Skeletal muscle cell (primary cell): ENCODE measurements at regions not wholly inside any gene's neighbourhood (a gene's known extent, or its start where the extent isn't known, plus 50 kb on each side); places are given as distances from the start of the nearest gene placed in this dataset.
"Not testable (repeated sequence)": the region's sequence is repeated elsewhere in the genome, so short reads cannot be mapped to it uniquely, and the experiment has no call there.

Experiments
- DNase-seq: peaks from one replicate; pipeline ENCODE4 v3.0.0-alpha.2; 2010; ENCODE audit warnings: low read depth
- H3K4me3 ChIP-seq: 2 replicates; pipeline ENCODE4 v1.5.1; 2011; ENCODE audit warnings: low read depth, mild to moderate bottlenecking, control low read depth, low read length, moderate library complexity

DNA sequence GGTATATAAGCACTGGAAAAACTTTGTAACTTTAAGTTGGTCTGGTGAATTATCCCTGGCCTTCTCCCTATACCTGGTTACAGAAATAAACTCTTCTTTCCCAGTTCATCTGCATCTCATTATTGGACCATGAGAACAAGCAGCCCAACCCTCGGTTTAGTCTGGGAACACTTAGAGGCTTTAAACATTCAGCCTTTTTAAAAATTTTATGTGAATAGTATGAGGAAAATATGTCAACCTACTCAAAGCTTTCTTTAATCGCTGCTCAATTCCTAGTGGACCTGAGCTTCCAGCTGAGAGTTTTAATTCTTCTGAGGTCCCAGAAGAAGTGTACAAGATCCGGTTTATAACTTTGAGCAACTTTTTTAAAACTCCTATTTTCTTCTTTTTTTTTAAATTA is 358.6 kb upstream of the NOCT start:
- no peak for DNase-seq
- no peak overlapping the region for H3K4me3 ChIP-seq

DNA sequence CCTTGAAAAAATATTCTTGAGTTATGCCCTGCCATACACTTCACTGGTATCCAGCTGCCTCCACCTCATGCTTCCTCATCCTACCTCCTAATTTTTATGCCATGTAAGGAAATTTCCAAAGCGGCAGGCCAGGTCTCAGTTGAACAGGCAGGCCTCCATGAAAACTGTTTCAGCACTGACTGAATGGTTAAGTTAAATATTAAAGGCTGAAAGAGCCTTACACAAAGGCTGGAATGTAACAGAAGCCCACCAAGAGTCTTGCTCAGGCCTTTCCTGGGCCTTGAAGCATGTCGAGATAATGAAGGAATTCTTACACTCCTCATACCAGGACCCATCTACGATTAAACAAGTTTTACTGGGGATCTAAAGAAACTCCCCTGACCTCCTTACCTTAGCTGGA is 359.6 kb upstream of the NOCT start:
- no peak overlapping the region for H3K4me3 ChIP-seq
- DNase-seq = no peak

DNA sequence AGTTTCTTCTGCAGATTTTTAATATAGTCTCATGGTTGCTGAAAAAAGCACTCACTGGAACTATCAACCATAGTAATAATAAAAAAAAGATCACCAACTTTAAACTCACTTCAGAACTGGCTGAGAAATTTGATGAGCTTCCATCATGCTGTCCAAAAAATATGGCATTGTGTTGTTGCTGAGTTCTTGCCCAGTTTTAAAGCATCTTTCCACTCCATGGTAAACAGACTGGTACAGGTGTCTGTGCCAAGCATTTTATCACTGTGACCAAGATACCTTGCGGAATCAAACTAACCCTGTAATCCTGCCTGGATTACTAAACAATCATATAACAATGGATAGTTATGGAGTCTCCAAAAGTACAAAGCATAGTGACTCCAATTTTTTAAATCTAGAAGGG is 360.3 kb upstream of the NOCT start:
- no peak overlapping the region for H3K4me3 ChIP-seq
- no peak for DNase-seq

DNA sequence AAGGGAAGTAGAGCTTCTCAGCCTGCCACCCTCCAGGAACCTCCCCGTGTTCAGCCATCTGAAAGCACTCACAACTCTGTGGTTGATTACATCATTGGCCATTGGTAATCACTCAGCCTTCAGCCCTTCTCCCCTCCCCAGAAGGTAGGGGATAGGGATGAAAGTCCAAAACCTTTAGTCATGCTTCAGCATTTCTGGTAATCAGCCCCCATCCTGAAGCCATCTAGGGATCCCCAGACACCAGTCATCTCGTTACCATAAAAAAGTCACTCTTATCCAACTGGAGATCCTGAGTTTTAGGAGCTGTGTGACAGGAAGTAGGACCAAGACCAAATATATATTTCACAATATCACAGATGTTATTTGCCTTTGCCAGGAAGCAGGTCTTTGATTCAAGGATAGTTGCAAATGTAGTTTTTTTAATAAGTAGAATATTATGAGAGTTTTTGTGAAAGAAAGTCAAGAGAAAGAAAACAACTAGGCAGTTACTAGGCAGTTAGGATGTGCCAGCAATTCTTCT is 364.6 kb upstream of the NOCT start:
- peak; percentile 32 for DNase-seq
- no peak overlapping the region for H3K4me3 ChIP-seq

DNA sequence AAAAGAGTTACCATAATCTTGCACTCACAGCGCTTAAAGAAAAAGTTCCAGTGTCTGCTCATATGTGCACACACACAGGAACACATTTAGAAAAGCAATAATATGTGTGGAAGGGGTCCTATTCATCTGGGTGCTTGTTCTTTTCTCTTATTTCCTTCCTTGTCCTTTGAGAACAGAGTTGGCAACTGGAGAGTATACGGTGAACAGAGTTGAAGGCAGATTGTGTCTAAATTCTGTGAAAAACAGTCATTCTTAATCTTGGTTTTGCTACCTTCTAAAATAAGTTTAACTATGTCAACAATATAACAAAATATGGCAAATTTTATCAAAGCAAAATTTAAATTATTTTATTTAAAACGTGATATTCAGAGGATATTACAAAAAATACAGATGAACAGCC is 365.1 kb upstream of the NOCT start:
- no peak for DNase-seq
- no peak overlapping the region for H3K4me3 ChIP-seq

DNA sequence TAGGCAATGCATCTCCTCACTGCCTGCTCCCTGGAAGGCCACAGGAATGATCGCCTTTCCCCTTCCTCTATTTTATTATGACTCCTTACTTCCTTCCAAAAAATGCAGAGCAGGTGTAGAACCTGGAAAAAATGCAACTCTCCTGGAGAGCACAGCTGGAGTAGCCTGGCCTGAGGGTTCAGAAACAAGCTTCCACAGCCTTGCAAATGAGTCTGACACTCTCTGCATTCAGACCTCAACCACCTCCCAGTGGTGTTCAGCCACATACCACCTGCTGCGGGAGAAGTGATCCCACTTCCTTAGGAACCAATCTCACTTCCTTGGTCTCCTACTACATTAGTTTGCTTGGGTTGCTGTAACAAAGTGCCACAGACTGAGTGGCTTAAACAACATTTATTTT is 368.1 kb upstream of the NOCT start:
- no peak for DNase-seq

DNA sequence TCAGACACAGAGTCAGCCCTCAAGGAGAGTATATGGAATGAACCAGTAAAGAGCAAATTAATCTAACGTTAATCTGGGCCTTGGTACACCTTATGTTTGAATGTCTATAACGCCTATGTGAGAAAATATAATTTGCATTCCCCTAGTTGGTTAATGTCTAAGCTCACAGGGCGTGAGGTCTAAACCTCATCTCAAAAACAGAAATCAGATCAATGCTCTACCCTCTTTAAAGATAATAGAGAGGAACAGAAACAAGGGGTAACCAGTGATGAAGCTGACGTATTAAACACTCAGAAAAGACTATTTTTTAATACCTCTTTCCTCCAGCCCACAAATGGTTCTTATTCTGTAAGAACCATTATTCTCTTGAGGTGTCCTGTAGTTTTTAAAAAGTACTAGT is 369.2 kb upstream of the NOCT start:
- no peak overlapping the region for H3K4me3 ChIP-seq
- DNase-seq = no peak

More for the DNA sequence above, 368.1 kb upstream of the NOCT start:
- no peak overlapping the region for H3K4me3 ChIP-seq

DNA sequence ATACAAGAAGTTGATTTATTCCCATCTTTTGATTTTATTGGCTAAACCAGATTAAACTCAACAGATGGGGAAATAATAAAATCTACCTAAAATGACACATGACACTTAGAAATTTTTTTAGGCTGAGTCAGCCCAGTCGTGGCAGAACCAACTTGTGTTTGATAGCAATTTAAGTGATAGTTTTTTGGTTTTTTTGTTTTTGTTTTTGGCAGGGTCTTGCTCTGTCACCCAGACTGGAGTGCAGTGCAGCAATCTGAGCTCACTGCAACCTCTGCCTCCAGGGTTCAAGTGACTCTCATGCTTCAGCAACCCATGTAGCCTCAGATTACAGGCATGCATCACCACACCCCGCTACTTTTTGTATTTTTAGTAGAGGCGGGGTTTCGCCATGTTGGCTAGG is 370.3 kb upstream of the NOCT start:
- DNase-seq = no peak
- H3K4me3 ChIP-seq = no peak overlapping the region

DNA sequence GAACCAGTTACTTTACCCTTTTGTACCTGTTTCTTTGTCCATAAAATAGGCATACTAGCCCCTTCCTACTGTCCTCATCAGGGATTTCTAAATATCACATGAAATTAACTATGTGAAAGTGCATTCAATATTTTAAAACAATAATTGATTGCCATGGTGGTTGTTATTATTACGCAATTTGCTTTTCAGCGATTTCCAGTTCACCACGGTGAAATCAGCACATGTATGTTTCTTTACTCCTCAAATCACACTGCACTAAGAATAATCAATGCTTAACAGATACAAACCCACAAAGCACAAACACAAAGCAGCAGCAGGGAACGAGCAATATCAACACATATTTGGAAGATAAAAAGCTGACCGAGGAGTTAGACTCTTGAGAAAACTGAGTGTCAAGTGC is 371.3 kb upstream of the NOCT start:
- DNase-seq = no peak

DNA sequence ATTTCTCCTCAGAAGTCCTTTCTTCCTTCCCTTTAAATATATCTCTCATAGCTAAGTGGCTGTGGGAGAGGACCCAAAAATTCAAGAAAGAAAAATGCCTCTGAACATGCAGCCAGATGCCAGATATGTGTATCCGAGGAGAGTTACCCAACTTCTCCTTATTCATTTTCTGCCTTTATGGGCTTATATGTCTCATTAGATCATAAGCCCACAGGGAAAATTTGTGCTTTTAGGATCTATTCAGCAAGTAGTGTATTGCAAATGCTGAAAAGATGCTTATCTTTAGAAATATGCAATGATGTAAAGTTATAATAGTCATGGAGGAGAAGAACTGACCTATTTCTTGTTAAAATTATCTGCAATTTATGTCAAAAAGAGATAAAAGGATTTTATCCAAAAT is 371.8 kb upstream of the NOCT start:
- DNase-seq = no peak
- H3K4me3 ChIP-seq = no peak overlapping the region

More for the DNA sequence above, 371.3 kb upstream of the NOCT start:
- no peak overlapping the region for H3K4me3 ChIP-seq

DNA sequence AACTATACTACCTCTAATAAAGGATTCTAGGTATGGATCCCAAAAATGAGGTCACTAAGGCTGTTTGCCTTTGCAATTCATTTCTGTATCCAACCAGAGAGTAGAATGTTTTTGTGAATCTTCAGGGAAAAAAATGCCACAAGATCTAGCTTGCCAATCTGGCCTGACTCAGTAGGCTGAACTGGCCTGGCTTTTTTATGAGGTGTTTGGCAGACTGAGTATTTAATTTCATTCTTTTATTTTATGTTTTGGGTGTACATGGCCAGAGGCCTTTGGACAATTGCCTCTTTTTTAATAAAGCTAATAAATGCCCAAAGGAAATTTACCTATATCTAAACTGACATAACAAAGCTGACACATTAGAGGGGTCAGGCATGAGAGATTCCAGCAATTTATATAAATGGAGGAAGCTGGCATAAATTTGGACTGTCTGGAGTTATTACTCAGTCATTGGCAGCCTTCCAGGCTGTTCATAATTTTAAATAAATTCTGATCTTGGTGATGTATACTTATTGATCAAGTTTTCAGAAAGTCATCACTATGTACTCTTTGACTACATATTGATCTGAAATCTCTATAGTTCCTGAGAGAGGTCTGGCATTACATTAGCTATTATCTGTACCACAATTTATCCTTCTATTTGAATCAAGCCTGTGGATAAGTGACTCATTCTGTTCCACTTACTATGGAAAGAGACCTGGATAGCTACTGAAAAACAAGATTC is 376.4 kb upstream of the NOCT start:
- no peak overlapping the region for H3K4me3 ChIP-seq
- DNase-seq = no peak

DNA sequence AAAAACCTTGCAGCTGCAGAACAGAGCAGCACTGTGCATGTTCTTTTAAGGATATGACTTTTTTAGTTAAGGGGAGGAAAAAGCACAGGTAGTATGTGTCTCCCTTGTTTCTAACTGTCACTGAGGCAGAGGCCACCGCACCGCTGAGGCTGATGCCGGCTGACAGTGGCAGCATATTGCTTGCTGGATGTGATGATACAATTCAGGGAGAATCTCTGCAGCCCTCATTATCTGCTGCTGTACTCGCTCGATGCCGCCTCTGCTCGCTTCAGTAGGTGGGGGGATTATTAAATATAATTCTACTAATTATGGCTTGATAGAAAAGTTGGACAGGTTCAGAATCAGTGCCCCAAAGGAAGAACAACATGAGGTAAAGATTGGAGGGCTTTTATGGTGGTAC is 378.8 kb upstream of the NOCT start:
- no peak for DNase-seq
- no peak overlapping the region for H3K4me3 ChIP-seq

DNA sequence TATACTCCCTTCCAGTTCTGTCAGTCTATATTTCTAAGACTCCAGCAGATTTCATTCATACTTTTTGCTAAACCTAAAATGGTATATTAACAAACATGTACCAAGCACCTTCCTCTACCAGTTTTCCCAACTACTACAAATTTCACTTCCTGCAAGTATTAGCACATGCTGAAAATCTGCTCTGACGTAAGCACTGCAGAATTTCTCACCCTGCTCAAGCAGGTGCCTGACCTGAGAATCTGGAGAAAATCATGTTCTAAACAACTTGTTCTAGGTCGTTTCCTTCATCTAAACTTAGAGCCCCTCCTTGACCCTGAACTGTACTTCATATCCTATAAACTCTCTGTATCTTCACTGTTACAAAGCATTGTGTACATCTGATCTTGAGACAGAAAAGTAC is 380.7 kb upstream of the NOCT start:
- DNase-seq = no peak
- H3K4me3 ChIP-seq = no peak overlapping the region

DNA sequence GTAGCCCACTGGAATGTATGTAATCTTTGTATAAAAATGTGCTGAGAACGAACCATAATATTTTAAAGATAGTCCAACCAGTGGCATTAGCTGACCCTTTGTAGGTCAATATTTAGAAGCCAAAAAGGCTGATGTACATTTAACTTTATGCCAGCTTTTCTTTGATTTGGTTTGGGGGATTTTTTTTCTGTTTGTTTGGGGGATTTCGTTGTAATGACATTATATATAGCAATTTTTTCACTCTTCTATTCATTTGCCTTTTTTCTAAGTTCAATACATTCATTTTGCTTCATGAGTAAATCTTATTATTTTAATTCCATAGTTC is 382.0 kb upstream of the NOCT start:
- no peak for DNase-seq
- no peak overlapping the region for H3K4me3 ChIP-seq

DNA sequence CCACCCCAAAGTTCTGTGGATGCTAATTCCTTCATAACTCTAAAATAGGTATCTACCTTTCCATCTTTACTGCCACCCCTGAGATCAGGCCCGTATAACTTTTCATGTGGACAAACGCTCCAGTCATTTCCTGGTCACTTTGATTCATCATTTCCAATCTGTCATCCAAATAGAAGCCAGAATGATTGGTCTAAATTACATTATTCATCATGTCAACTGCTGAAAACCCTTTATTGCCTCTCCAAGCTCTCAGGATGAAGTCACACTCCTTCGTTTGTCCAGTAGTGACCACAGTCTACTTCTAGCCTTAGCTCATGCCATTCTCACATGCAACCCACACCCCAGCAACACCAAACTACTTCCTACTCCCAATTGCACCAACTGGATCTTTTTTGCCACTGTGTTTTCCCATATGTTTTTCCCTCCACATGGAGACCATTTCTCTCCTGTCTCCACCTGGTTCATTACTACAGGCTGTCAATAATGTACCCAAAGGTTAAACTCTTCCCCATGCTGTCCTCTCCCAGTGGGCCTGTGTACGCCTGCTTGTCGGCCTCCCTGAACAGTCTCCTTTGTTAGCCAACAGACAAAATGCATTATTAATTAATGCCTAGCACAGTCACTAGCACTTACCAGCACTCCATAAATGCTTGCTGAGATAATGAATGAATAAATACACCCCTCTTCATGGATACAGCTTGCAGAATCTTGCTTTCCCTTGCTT is 382.6 kb upstream of the NOCT start:
- no peak for DNase-seq

DNA sequence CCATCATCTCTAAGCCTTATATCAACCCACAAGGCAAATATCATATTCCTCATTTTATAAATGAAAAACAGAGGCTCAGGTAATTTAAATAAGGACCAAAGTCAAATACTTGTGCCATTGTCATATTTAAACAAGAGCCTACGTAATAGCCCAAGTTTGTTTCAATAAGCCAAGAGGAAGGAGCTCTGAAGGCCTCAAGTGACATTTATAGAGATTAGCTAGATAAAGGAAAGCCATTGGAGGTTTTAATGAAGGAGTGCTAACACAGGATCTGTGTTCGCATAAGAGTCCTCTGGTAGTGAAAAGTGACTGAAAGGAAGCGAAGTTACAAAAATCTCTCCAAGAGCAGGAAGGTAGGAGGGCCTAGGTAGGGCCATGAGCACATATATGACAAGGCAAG is 384.9 kb upstream of the NOCT start:
- H3K4me3 ChIP-seq = no peak overlapping the region
- DNase-seq = no peak

More for the DNA sequence above, 382.6 kb upstream of the NOCT start:
- no peak overlapping the region for H3K4me3 ChIP-seq

DNA sequence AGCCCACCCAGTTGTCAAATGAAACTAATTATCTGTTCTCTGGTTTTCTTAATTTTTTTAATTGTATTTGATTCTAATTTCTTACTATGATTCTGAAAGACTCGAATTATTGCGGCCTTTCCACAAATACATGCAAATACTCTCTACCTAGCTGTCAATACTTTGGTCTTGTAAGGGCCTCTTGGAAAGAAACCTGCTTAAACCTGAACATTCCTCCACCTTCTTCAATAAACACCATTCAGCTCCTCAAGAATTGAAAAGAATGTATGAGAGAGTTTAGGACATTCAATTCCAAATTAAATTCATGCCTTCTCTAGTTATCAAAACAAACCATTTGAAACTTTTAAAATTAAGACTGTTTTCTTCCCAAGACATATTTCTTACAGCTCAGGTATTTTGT is 385.9 kb upstream of the NOCT start:
- DNase-seq = no peak
- no peak overlapping the region for H3K4me3 ChIP-seq

DNA sequence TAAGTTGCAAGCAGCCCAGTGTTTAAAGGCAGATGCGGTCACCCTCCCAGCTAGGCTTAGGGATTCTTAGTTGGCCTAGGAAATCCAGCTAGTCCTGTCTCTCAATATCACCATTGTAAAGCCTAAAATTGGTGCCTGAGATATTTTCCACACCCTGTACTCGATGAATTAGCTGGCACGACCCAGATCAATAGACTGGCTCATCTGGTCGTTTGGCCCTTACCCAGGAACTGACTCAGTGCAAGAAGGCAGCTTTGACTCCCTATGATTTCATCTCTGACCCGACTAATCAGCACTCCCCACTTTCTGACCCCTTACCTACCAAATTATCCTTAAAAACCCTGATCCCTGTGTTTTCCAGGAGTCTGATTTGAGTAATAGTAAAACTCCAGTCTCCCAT is 384.9 kb upstream of the SLC7A11 start:
- DNase-seq = no peak
- H3K4me3 ChIP-seq = no peak overlapping the region

DNA sequence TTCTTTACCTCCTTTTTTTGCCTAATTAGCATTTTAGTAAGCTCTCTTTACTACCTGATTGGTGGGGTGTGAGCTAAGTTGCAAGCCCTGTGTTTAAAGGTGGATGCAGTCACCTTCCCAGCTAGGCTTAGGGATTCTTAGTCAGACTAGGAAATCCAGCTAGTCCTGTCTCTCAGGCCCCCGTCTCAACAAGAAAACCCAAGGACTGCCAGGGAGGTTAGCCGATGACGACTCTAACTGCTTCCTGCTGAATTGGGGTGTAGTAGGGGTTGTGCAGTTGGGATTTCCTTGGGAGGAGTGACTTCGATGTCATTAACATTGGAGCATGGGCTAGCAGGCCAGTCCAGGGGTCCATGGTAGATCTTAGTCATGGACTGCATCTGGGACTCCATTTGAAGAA is 380.2 kb upstream of the SLC7A11 start:
- not testable (repeated sequence) for H3K4me3 ChIP-seq, DNase-seq

DNA sequence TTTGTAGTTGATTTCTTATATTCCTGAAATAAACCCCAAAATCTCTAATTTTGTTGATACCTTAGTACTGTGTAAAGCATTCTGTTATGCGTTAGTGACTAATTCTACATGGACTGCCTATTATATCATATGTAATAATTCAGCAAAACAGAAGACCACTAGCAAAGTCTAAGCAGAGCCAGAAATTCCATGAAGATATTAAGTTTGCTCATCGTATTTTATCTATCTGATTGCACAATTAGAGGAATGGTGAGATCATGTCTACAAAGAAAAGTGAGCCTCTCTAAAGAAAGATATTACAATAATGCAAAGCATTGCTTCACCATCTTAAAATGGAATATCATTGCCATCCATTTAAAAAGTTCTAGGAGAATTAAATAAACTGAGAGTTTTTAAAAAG is 374.6 kb upstream of the SLC7A11 start:
- no peak for DNase-seq
- no peak overlapping the region for H3K4me3 ChIP-seq
